GM12892 (cell line): ENCODE measurements at regions not wholly inside any gene's neighbourhood (a gene's known extent, or its start where the extent isn't known, plus 50 kb on each side); places are given as distances from the start of the nearest gene placed in this dataset.

Experiments
- DNase-seq: peaks from one replicate; pipeline ENCODE4 v3.0.0; 2011; ENCODE audit not compliant: insufficient read length
- FAIRE-seq: peaks from 2 replicates; lab custom pipeline; 2011; peaks lifted over from hg19 to GRCh38; lab: Jason Lieb, UNC
- POLR2A ChIP-seq: IDR thresholded peaks from 2 replicates; pipeline ENCODE4 v1.6.1; 2011; ENCODE audit warnings: low read depth, low read length, control low read depth
- POLR2AphosphoS5 ChIP-seq: IDR thresholded peaks from 2 replicates; pipeline ENCODE4 v1.6.1; 2011; ENCODE audit warnings: low read depth, low read length, control low read depth
- TAF1 ChIP-seq: IDR thresholded peaks from 2 replicates; pipeline ENCODE4 v1.6.1; 2011; ENCODE audit warnings: low read depth, mild to moderate bottlenecking, control low read depth, low read length, borderline replicate concordance

DNA sequence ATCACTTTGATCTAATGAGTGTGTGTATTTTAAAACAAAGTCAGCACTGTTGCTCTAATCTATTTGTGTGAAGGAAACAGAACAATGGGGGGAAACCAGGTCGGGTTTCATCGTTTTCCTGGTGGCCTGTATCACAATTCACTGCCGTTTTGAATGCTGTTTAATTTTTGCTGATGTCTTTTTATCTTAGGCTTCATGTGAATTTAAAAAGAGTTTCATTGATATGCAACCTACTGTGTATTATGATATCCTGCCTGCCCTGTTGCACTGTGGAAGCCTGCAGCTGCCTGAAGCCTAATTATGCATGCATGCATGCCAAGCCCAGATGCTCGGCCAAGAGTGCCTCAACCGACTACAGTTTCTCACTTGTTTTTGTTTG lies 307.5 kb downstream of the ZNF608 start:
- DNase-seq, result no peak
- TF ChIP-seq TAF1 (no peak), POLR2A (no peak), POLR2AphosphoS5 (no peak)

DNA sequence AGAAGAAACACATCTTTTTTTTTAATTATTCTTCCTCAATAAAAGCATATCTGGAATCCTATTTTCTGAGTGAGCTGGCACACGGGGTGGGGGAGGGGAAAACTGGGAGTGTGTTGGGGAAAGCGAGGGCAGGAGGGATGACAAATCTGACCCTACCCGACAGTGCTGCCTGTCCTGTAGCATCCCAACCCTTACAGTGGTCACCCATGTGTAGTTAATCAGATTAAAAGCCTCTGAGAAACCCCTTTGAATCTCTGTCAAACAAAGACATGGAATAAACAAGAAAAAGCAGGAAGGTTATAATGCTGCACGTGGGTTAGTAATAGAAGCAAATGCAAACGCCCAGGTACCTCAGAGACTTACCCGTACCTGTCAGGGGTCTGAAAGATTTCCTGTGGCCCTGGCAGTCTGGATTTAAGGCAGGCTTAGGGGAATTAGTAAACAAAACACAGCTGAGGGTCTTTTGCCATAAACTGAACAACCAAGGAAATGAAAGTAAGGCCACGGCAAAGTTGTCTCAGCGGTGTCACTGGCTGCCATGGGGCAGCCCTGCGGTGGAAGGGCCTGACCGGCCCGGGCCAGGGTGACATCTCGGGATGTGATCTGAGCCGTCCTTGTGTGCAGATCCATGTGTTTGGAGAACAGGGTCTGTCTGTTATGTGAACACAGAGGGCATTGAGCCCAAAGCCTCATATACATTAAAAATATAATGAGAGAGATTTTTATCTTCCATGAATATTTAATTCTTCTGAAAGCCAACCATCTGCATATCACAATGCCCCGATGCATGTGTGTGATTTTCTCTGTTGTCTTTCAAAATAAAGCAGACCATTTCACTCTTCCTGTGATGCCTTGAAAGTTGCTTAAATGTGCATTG lies 308.2 kb downstream of the ZNF608 start:
- FAIRE-seq (no peak), DNase-seq (no peak)
- TF ChIP-seq POLR2A (no peak), TAF1 (no peak), POLR2AphosphoS5 (no peak)

More for the DNA sequence above, 307.5 kb downstream of the ZNF608 start:
- no peak for FAIRE-seq

DNA sequence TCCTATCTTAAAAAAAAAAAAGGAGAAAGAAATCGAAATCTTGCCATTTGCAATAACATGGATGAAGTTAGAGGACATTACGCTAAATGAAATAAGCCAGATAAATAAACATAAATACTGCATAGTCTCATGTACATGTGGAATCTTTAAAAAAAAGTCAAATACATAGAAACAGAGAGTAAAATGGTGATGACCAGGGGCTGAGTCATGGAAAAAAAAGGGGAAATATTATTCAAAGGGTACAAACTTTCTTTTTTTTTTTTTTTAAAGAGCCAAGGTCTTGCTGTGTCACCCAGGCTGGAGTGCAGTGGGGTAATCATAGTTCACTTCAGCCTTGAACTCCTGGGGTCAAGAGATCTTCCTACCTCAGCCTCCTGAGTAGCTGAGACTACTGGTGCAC lies 310.1 kb downstream of the ZNF608 start:
- DNase-seq, result no peak
- TF ChIP-seq POLR2A (no peak), POLR2AphosphoS5 (no peak), TAF1 (no peak)
- no peak for FAIRE-seq

DNA sequence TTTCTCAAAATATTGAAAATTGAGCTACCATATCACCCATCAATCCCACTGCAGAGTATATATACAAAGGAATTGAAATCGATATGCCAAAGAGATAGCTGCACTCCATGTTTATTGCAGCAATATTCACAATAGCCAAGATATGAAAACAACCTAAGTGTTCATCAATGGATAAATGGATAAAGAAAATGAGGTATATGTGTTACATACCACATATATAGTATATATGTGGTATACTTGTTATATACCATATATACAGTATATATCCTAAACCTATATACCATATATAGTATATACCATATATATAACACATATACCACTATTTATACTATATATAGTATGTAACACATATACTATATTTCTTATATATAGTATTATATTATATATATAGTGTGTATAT lies 313.3 kb downstream of the ZNF608 start:
- no peak for DNase-seq
- FAIRE-seq, result no peak
- no peak for TF ChIP-seq POLR2AphosphoS5
- no peak for TF ChIP-seq POLR2A

DNA sequence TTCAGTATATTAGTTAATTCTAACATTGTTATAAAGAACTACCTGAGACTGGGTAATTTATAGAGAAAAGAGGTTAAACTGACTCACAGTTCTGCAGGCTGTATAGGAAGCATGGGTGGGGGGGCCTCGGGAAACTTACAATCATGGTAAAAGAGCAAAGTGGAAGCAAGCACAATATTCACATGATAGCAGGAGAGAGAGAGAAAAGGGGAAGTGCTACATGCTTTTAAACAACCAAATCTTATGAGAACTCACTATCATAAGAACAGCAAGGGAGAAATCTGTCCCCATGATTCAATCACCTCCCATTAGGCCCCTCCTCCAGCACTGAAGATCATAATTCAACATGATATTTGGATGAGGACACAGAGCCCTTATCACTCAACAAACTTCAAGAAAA lies 324.9 kb downstream of the ZNF608 start:
- FAIRE-seq, result no peak
- DNase-seq, result no peak

DNA sequence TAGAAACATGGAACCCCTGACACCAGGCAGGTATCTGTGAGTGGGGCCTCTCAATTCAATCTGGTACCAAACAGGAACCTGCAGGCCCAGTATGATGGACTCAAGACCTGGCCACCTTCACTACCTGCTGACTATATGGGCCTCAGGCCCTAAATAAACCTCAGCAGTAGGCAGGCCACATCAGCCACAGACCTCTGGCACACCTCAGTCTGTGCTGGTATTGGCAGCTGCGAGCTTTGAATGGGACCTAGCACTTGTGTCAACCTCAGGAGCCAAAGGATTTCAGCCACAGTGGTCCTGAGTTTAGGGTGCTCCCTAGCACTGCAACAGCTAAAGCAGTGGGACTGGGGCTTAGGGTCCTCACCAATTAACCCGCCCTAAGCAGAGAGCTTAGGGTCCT lies 325.5 kb downstream of the ZNF608 start:
- FAIRE-seq, result no peak
- DNase-seq, result no peak

More for the DNA sequence above, 324.9 kb downstream of the ZNF608 start:
- TF ChIP-seq POLR2A (no peak), POLR2AphosphoS5 (no peak), TAF1 (no peak)

DNA sequence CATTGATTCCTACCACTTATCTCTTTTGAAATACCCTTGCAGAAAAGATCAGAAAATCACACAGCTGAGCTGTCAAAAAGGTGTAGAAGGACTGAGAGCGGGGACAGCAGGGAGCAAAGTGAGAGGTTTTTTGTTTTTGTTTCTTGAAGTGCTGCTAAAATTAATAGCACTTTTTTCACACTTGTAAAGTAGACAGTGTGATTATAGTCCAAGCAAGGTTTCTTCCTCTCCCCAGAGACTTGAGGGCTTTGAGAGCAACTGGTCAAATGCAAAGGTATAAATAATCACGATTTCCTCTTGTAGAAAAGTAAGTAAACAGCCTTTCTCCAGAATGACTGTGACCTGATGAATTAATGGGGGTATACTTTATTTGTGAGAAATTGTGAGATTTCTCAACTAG lies 326.9 kb downstream of the ZNF608 start:
- no peak for TF ChIP-seq POLR2A
- TF ChIP-seq POLR2AphosphoS5, result no peak
- TF ChIP-seq TAF1, result no peak
- DNase-seq, result no peak
- no peak for FAIRE-seq

More for the DNA sequence above, 325.5 kb downstream of the ZNF608 start:
- TF ChIP-seq POLR2A (no peak), TAF1 (no peak), POLR2AphosphoS5 (no peak)

DNA sequence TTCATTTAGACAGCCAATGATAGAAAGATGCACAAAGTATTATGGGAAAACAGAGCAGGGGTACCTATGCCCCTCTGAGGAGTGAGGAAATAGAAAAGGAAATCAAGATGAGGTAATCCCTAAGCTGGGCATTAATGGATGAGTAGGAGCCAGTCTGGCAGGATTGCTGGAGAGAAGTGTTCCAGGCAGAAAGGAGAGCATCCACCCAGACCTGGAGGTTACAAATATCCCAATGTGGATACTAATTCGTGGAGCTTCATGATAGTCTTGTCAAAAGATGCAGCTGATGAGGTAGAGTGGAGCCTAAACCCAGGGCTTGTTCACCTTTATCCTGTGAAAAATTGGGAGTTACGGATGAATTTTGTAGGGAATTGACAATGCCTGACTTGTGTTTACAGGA lies 328.0 kb downstream of the ZNF608 start:
- DNase-seq (no peak), FAIRE-seq (no peak)
- TF ChIP-seq POLR2A, result no peak
- no peak for TF ChIP-seq POLR2AphosphoS5
- no peak for TF ChIP-seq TAF1

DNA sequence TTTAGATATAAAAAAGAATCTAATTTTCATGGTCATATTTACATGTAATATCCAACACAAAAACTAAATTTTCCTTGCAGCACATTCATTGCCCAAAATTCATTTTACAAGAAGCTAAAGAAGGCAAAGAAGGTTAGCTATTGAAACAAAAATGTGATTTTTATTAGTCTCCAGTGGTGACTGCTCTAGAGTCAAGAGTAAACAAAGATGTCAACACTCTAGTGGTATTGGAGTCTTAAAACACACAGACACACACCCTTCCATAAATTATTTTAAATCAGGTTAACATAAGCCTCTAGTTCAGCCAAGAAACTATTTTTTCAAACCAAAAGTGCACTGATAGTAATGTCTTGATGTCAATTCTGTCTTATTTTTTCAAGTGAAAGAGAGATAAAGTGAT lies 329.2 kb downstream of the ZNF608 start:
- DNase-seq, result no peak
- FAIRE-seq, result no peak
- TF ChIP-seq TAF1 (no peak), POLR2AphosphoS5 (no peak), POLR2A (no peak)

DNA sequence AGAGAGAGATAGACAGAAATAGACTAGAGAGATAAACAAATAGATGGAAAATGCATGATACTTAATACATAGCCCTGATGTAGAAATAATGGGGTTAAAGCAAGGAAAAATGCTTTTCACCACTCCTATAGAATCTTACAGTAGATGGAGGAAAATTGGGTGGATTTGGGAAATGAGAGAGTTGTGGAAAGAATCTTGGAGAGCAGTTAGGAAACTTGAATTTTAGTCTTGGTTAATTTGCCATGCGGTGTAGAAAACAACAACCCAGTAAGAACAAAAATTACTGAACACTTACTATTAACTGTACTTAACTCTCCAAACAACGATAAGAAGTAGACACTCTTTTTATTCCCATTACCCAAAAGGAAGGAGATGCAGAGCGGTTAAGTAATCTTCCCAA lies 329.8 kb downstream of the ZNF608 start:
- TF ChIP-seq POLR2AphosphoS5 (no peak), POLR2A (no peak), TAF1 (no peak)
- no peak for DNase-seq
- FAIRE-seq, result no peak

DNA sequence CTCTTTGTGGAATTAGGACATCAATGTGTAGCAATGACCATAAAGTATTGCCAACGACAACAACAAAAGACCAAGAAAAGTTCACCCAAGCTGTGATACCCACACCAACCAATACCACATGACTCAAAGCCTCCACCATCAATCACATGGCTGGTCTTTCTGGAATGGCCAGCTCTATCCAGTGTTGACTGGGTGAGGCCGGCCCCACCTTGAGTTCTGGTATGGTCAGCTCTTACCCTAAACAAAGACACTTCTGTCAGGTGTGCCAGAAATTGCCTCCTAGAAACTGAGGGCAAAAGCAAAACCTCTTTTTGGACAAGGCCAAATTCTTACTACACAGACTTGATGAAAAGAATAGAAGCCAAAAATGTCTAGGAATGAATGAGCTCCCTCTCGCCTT lies 331.5 kb downstream of the ZNF608 start:
- no peak for DNase-seq
- TF ChIP-seq POLR2AphosphoS5, result no peak
- no peak for TF ChIP-seq POLR2A
- TF ChIP-seq TAF1, result no peak
- FAIRE-seq, result no peak
